Hematopoietic multipotent progenitor cell (in vitro differentiated cells): ENCODE measurements at regions not wholly inside any gene's neighbourhood (a gene's known extent, or its start where the extent isn't known, plus 50 kb on each side); places are given as distances from the start of the nearest gene placed in this dataset.

Source experiments
- DNase-seq, 3 donors: peaks; one replicate each; pipeline ENCODE4 v3.0.0-alpha.2; 2011 to 2015; ENCODE audit warnings: low read depth in 2 of 3, low spot score in 2 of 3

DNA sequence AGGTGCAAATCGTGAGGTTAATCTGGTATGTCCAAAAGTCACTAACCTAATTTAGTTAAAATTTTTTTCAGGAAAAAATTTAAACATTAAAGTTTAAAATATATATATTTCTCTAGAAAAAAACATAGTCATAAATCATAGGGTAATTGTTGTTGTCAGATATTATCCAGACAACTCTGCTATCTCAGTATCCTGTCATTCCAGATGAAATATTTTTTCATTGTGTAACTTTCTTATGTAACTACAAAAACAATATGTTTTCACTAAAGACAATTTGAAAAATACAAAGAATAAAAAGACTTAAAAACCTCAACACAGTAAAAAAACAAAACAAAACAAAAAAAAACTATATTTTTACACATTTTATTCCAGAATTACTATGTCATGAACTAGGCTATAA, 57.6 kb downstream of the TENT5A start:
- no peak for DNase-seq

DNA sequence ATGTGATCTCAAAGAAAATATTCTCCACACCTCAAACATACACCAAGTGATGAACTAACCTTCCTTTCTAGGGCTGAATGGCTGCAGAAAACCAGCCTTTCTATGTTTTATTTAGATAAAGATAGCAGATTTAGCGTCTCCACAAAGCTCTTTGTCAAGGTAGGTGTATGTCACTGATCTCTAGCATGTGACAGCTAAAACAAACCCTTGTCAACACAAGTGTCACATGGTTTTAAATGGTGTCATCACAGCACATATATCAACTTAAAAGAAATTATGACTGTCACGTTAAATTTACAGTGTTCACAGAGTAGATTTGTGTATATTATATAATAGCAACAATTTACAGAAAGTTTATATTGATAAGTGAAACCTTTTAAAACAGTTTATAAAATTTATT, 58.3 kb downstream of the TENT5A start:
- no peak for DNase-seq

DNA sequence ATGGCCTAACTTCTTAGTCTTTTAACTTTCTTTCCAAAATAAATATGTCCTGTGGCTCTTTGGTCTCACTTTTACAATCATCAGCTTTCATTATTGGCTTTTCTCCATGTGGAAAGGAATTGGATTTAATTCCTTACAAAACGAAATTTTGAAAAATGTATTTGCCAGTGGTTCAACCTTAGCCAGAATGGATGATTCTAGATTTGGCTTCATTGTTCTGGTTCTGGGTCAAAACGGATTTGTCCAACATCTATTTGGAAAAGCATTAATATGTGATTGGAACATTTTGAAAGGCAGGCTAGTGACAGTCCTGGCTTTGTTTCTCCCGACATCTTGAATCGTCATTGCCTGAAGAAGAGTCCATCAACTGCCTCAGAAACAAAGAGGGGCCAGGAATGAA, 59.2 kb downstream of the TENT5A start:
- DNase-seq = no peak

DNA sequence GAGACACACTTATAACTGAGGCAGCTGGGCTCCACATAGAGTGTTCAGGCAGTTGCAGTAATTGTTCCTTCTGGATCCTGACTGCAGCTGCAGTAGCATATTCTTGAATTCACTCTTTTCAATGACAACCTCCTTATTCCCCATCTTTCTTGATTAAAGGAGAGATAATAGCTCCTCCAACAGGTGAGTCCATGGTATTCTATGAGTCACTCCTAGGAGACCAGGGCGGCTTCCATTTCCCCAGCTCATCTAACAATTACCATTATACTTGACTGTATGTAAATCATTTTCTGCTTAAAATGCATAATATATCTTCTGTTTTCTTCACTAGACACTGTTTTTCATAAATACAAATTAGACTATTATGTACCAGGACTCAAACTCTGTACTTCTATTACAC, 62.4 kb downstream of the TENT5A start:
- DNase-seq = no peak

DNA sequence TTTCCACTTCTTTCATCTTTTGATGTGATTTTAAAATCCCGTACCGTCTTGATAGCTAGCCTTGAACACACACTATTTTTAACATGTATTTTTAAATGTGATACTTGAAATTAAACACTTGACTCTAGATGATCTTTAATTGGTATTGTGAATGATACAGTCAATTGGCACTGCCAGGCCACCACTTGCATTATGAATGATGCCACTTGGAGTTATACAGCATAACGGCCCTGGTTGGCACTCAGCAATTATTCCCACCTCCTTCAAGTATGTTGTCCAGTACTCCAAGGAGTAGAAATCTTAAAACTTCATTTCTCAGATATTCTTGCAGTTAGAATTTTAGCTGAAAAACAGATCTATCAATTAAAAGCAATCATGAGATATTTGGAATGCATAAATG, 62.9 kb downstream of the TENT5A start:
- no peak for DNase-seq

DNA sequence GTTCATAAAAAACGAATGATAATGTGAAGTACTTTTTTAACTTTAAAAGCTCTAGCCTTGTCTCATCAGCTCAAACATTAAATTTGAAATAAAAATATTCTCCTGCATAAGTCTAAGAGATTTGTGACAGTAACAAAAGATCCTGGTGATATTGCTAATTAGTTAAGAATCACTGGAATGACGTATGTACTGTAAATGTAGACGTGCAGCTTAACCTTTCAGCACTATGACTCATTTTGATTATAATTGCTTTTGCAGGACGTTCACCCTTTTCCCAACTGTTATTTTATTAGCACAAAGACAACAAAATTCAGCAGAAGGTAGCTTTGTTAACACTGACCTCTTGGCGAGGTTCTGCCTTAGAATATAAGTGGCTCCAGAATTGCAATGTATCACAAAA, 68.6 kb downstream of the TENT5A start:
- DNase-seq = no peak

DNA sequence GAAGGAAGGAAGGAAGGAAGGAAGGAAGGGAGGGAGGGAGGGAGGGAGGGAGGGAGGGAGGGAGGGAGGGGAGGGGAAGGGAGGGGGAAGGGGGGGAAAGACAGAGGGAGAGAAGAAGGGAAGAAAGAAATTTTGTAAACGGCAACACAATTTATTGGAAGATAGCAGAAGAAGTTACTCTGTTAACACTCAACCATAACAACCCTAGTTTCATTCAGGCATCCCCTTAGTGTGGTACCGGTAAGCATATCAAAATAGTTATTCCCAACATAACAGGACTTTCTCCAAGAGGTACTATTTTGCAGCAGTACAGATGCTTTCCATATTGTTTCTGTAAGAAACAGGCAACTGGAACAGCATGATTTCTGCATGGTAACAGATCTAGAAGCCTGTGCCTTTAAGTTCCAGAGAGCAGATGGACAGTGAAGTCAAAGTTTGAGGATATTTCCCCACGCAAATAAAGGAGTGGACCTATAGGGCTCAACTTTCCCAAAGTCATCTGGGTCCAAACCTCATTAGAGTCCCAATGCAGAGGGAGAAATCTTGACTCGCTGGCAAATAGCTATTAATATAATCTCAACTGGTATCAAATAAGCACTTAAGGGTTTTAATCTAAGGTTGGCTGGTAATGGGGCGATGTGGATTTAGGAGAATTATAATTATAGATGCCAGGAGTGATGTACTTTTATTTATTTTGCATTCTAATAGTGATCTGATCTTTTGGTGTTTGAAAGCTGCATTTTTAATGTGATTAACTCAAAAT, 69.4 kb downstream of the TENT5A start:
- DNase-seq = no peak

DNA sequence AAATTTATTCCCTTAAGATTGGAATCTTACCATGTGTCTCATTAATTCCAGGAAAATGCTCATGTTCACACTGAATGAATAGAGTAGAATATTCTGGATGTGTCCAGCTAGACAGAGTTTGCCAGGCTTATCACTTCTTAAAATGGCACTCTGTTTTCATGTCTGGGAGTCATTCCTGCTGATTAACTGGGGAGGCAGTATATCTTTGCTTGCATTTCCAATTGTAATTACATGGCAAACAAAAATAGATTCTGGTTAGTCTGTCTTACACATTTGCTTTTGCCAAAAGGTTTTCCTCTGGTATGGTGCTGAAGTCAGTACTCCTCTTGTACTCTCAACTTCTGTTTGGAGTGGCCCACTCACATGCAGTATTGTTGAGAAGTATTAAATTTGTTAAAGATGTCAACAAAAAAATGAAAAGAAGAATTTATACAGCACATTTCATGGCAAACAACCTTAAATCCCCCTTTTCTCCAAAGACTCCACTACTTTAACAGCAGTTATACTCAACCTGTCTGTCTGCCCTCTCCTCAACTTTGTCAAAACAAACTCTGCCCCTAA, 70.2 kb downstream of the TENT5A start:
- no peak for DNase-seq

DNA sequence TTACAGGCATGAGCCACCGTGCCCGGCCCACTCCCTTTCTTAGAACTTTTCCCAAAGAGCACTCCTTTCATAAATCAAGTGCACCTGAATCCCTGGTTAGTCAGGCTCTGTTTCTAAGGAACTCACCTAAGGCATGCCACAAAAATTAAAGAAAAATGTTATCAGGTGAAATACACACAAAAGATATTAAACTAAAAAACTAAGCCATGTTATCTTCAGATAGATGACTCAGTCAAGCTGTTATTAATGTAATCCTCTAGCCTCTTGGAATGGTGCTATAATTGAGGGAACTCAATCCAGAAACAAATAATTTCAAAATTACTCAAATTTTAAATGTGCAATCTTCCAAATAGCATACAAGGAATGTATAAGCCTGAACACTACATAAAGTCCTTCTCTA, 83.0 kb downstream of the TENT5A start:
- no peak for DNase-seq

DNA sequence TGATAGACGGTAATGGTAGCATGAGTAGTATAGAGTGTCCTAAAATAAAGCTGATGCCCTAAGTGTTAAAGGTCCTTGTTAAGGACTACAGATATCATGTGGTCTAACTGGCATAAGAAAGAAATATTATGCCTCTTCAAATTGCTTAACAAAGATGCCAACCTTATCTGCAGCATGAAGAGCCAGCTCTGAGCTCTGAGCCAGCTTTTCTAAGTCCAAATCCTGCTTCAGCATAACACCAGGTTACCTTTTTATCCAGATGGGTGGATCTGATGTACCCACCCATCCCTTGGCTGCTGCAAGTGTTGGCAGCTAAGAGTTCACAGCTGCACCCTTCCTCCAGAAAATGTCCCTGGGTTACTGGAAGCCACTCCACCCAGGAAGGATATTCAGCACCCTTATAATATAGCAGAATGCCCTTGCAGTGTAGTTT, 83.8 kb downstream of the TENT5A start:
- DNase-seq = no peak

DNA sequence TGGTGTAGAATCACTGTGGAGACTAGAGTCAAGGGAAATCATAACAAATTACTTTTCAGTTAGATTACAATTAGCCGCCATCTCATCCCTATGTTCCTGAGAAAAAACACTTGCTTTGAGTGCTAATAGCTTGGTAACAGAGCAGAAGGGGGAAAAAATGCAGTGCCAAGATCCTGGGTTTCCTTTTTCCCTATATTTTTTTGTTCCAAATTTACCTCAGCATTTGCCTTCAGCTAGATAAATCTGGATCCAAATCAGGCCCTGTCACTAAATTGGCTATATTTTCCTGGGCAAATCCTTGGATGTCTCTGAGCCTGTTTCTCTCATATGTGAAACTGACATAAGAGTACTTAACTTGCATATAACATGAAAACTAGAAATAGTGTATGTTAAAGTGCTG, 86.0 kb downstream of the TENT5A start:
- DNase-seq = no peak

DNA sequence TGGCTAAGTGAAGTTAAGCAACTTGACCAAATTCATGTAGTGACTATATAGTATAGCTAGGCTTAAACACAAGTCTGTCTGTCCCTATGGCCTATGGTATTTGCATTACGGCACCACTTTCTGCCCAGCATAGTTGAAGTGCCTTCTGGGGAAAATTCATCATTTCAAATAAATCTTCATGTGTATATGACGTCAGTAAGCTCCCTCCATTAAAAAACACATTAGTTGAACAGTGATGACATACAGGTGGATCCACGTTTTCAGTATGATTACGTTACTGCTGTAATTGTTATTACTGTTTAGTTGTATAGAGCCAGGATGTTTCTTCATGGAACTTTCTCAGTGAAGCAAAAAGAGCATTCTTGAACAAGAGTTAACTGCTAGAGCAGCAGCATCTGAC, 96.2 kb downstream of the TENT5A start:
- no peak for DNase-seq

DNA sequence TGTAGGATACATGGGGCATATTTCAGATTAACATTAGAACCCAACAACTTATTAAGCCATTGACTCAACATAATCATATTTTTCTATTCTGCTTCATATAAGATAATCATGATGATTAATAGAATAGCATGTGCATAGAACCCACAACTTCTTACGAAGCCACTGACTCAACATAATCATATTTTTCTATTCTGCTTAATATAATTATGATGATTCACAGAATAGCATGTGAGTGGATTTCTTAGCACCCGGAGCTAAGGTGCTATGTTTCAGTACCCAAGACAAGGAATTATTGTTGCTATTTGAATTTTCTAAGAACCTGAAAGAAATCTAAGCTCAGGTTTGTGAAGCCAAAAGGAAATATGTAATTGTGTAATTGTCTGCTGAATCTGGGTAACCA, 96.8 kb downstream of the TENT5A start:
- no peak for DNase-seq

DNA sequence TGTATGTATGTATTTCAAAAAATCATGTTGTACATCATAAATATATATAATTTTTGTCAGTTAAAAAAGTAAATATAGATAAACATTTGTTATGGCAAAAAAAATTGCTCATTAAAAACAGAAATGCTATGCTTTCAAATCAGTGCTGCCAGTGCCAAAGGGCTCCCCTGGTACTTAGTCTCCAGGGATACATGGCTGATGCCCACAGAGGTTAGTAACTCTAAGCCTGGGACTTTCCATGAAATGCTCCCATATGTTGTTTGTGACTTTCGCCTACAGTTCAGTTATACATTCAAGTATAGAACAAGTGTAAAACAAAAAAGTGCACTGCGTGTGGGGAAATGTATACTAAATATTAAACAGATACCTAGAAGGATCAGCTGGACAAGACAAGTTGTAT, 104.0 kb downstream of the TENT5A start:
- DNase-seq = no peak

DNA sequence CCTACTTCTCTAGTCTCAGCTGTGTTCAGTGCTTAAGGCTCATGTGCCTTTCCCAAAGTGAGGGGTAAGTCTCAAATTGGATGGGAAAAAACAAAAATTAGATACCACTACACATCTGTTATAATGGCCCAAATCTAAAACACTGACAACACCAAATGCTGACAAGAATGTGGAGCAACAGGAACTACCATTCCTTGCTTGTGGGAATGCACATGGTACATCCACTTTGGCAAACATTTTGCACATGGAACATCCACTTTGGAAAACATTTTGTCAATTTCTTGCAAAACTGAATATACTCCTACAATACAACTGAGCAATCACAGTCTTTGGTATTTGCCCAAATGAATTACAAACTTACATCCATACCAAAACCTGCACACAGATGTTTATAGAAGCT, 109.3 kb downstream of the TENT5A start:
- no peak for DNase-seq

DNA sequence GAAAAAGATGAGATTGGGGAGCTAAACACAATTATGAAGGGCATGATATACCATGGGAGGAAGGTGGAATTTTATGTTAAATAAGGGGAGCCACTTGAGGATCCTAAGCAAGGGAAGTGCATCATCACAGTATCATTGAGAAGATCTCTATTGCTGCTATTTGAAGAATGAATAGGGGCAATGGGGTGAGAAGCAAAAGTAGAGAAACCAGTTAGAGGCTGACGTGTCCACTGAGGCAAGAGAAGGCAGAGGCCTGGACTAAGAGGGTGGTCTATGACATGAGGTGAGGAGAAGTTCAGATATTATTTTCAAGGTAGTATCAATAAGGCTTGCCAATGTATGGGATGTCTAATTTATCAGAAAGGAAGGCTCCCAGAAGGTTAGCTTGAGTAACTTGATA, 111.6 kb downstream of the TENT5A start:
- no peak for DNase-seq

DNA sequence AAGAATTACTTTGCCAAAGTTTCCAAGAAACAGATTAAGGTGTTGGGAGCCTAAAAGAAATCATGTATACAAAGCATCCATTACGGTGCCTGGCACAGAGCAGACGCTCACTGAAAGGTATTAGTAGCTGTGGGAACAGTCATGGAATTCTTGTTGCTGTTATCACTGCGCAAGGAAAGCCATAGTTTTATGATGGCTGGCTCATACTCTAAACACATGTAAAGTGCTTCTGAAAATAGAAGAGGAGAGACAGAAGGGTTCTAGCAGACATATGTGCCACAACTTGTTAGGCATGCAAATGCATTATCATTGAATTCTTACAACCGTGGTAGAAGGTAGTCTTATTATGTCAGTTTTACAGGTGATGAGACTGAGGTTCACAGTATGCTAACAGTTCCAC, 112.4 kb downstream of the TENT5A start:
- no peak for DNase-seq

DNA sequence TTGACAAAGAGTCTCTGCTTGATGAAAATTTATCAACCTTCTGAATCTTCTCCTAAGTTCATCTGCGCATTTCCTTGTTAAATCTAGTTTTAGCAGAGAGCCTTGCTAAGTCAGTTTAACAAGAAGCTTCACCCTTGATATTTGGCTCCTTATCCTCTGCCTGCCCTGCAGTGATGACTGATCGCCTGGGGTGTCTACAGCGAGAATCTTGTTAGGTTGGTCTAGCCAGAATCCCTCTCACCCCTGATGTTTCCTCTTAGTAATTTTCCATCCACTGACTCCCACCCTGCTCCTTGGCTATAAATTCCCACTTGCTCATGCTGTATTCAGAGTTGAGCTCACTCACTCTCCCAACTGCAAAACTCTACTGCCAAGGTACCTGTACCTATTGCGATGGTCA, 114.1 kb downstream of the TENT5A start:
- DNase-seq = no peak

DNA sequence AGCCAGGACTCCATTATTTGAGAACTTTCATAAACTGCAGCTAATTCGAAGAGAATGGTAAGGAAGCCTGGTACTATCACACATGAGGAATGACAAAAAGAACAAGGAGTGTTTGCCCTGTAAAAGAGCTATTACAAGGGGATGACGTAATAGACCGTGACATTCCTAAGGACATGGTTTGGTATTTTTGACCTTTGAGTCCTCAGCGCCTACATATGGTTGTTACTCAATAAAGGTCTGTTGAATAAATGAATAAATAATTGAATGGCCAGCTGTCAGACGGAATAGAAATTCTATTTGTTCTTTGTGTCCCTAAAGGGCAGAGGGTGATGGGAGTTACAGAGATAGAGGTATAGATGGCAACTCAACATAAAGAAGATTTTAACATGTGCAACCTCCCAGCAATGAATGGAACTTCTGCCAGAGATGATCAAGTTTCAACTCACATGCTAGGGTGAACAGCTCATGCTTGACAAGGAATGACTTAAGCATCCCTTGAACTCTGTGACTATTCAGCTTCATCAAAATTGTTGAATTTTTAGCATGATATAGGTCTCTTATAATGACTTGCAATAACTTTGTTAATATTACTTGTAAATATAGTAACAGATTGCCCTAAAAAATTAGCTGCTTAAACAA, 115.4 kb downstream of the TENT5A start:
- DNase-seq = no peak

DNA sequence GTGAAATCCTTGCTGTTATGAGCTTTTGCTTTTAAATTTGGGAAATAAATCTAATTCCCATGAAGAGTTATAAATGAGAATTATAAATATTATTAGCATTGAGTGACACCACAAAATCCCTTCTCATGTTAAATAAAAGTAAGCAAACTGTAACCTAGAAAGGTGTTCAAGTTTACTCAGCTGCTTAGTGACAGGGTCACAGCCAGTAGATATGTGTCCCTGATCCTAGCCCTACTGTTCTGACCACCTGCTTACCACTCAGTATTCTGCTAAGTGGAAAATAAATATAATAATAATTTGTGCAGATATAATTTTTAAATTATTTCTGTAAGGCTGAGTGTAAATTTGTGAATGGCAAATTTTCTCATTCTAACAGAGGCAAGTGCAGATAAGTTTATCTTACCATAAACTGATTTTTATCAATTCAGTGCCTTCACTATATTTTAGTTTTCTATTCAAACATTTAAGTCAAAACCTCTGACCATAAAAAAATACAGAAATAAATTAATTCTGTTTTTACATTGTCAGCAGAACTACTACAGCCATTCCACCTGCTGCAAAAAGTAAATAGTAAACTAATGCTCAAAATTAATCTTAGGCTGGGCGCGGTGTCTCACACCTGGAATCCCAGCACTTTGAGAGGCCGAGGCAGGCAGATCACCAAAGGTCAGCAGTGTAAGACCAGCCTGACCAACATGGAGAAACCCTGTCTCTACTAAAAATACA, 118.2 kb downstream of the TENT5A start:
- no peak for DNase-seq

DNA sequence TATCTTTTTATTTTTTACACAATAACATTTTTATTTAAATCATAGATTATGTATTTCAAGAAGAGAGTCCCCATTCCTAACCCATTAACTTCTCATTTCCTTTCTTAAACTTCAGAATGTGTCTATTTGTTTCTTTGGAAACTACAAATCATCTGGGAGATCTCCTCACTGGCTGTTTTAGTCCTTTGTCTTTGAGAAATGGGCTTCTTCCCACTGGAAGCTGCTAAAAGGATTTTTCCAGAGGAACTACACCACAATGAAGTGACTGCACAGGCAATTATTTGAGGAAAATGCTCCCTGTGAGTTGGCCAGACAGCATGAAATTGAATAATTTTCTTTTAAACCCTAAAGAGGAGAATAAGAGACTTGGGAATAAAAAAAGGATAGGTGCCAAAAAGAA, 119.1 kb downstream of the TENT5A start:
- no peak for DNase-seq

DNA sequence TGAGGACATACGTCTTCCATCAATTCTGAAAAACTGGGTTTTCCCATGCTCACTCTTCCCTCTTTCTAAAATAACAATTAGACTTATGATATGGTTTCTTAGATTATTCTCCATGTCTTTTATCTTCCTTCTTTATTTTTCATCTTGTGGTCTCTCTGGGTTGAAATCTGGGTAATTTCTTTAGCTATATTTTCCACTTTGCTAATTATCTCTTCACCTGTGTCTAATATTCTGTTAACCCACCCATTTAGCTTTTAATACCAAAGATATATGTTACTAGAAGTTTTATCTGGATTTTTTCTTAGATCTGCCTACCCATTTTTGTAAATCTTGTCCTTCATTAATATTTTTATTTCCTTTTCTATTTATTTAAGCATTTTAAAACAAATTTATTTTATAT, 121.8 kb downstream of the TENT5A start:
- DNase-seq = no peak
